Neuronal stem cell (in vitro differentiated cells): ENCODE measurements at regions not wholly inside any gene's neighbourhood (a gene's known extent, or its start where the extent isn't known, plus 50 kb on each side); places are given as distances from the start of the nearest gene placed in this dataset.

ENCODE experiments used
- DNase-seq: peaks from one replicate; pipeline ENCODE4 v3.0.0-alpha.2; 2013; ENCODE audit warnings: low spot score
- H2AFZ ChIP-seq: one replicate; pipeline ENCODE4 v1.6.1; 2013; ENCODE audit warnings: mild to moderate bottlenecking, low read length, inconsistent platforms
- H2AK5ac ChIP-seq: 2 replicates; pipeline ENCODE4 v1.6.1; 2013; ENCODE audit warnings: low read depth, mild to moderate bottlenecking, inconsistent platforms, low read length, moderate library complexity, mixed read lengths
- H2BK120ac ChIP-seq: 2 replicates; pipeline ENCODE4 v1.6.1; 2013; ENCODE audit warnings: low read depth, mild to moderate bottlenecking, inconsistent platforms, low read length, moderate library complexity, mixed read lengths
- H2BK12ac ChIP-seq: one replicate; pipeline ENCODE4 v1.6.1; 2013; ENCODE audit warnings: low read length, inconsistent platforms
- H2BK15ac ChIP-seq: 2 replicates; pipeline ENCODE4 v1.6.1; 2013; ENCODE audit warnings: mild to moderate bottlenecking, low read length, inconsistent platforms, mixed read lengths
- H2BK5ac ChIP-seq: one replicate; pipeline ENCODE4 v1.6.1; 2013; ENCODE audit warnings: inconsistent platforms, mild to moderate bottlenecking, low read length, moderate library complexity
- H3K14ac ChIP-seq: one replicate; pipeline ENCODE4 v1.6.1; 2013; ENCODE audit warnings: low read length, inconsistent platforms
- H3K18ac ChIP-seq: 2 replicates; pipeline ENCODE4 v1.6.1; 2013; ENCODE audit warnings: low read length, inconsistent platforms
- H3K23ac ChIP-seq: 2 replicates; pipeline ENCODE4 v1.6.1; 2013; ENCODE audit warnings: low read depth, mild to moderate bottlenecking, mixed read lengths, low read length, inconsistent platforms; ENCODE audit not compliant: poor library complexity
- H3K27ac ChIP-seq: replicated peaks from 3 replicates; pipeline ENCODE4 v1.5.1; 2013; ENCODE audit warnings: low read length, inconsistent platforms
- H3K27me3 ChIP-seq, 3 experiments: 2 replicates each; pipeline ENCODE4 v1.6.1; 2013; ENCODE audit warnings: low read length in 3 of 3, mild to moderate bottlenecking in 2 of 3, inconsistent platforms in 1 of 3, low read depth in 1 of 3, mixed read lengths in 1 of 3, moderate library complexity in 1 of 3; ENCODE audit not compliant: control insufficient read depth in 3 of 3, insufficient read depth in 3 of 3
- H3K36me3 ChIP-seq, 2 donors: replicated peaks in 1 of 2; 2 replicates each; pipeline ENCODE4 v1.6.1; 2013; ENCODE audit warnings: low read length in 2 of 2; ENCODE audit not compliant: control insufficient read depth in 2 of 2, insufficient read depth in 2 of 2
- H3K4ac ChIP-seq: 2 replicates; pipeline ENCODE4 v1.6.1; 2013; ENCODE audit warnings: inconsistent platforms, mild to moderate bottlenecking, low read length, moderate library complexity
- H3K4me1 ChIP-seq, 2 donors: 1 replicate in 1 of 2; 2 replicates in 1 of 2; pipeline ENCODE4 v1.6.1; 2013; ENCODE audit warnings: low read length in 2 of 2, low read depth in 1 of 2; ENCODE audit not compliant: control insufficient read depth in 2 of 2, insufficient read depth in 1 of 2
- H3K4me2 ChIP-seq: one replicate; pipeline ENCODE4 v1.6.1; 2013; ENCODE audit warnings: mild to moderate bottlenecking, low read length, inconsistent platforms; ENCODE audit not compliant: insufficient read depth, poor library complexity, severe bottlenecking
- H3K4me3 ChIP-seq, 2 donors: 2 replicates each; pipeline ENCODE4 v1.5.1; 2013; ENCODE audit warnings: low read length in 2 of 2, mild to moderate bottlenecking in 2 of 2, inconsistent platforms in 1 of 2, moderate library complexity in 1 of 2
- H3K79me1 ChIP-seq: one replicate; pipeline ENCODE4 v1.6.1; 2013; ENCODE audit warnings: low read depth, mild to moderate bottlenecking, inconsistent platforms, low read length, moderate library complexity
- H3K9ac ChIP-seq: one replicate; pipeline ENCODE4 v1.6.1; 2013; ENCODE audit warnings: mild to moderate bottlenecking, low read depth, low read length, inconsistent platforms; ENCODE audit not compliant: poor library complexity
- H3K9me3 ChIP-seq, 2 donors: replicated peaks in 1 of 2; 2 replicates each; pipeline versions ENCODE3 to v1.6.1; 2013; ENCODE audit warnings: low read length in 2 of 2, mild to moderate bottlenecking in 2 of 2, inconsistent platforms in 1 of 2, low read depth in 1 of 2, mixed read lengths in 1 of 2, moderate library complexity in 1 of 2; ENCODE audit not compliant: control insufficient read depth in 2 of 2, insufficient read depth in 1 of 2
- H4K8ac ChIP-seq: one replicate; pipeline ENCODE4 v1.6.1; 2013; ENCODE audit warnings: low read depth, mild to moderate bottlenecking, inconsistent platforms, low read length, moderate library complexity
- H4K91ac ChIP-seq: one replicate; pipeline ENCODE4 v1.6.1; 2013; ENCODE audit warnings: low read length, low read depth, mild to moderate bottlenecking, inconsistent platforms; ENCODE audit not compliant: poor library complexity
- WGBS, 2 donors: extraction: QIAGEN DNeasy Blood & Tissue Kit; methylation state at CpG; one replicate each; pipeline ENCODE4 v1.1.7; 2013; ENCODE audit warnings: missing lambda C conversion rate in 2 of 2, mixed read lengths in 1 of 2; ENCODE audit not compliant: insufficient read length in 2 of 2, insufficient replicate concordance in 1 of 2; ENCODE audit errors: extremely low coverage in 2 of 2; 5-methylcytosine and 5-hydroxymethylcytosine counted together

DNA sequence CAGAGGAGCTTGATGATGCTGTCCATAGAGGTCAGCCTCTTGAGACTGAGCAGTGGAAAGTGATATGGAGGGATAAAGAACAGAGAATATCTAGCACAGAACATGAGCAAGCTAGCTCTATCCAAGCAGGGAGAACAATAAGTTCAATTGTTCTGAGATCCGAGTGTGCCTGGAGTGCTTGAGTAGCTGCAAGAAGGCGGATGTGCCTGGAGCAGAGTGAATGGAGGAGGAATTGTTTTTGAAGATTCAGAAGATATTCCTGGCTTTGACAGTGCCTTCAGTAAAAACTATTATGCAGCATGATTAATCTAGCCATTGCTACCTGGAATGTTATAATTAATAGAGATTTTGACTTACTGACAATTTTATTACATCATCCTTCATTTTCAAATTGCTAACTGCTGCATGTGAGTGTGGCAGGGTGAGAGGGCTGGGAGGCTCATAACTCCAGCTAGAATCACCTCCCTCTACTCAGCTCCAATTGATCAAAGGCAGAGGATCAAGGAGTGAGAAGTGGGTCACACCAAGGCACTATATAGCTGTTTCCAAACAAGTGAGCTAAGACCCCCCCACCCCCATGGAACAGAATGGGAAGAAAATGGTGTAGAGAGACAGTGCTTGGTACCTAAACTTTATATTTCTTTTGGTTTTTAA, 302.8 kb downstream of the ADRA2A start:
- Histone ChIP-seq H3K4ac (no peak overlapping the region), H3K27me3 (no peaks in the 10 kb centered on the region), H3K27ac (no peak overlapping the region), H2BK12ac (no peak overlapping the region), H3K79me1 (no peaks in the 10 kb centered on the region), H3K23ac (no peak overlapping the region), H3K4me1 (no peaks in the 10 kb centered on the region), H2AFZ (no peak overlapping the region), H2BK5ac (no peak overlapping the region), H3K14ac (no peak overlapping the region), H2AK5ac (no peak overlapping the region), H3K4me3 (no peak overlapping the region), H2BK15ac (no peak overlapping the region), H2BK120ac (no peak overlapping the region), H4K91ac (no peak overlapping the region), H3K18ac (no peak overlapping the region), H3K4me2 (no peak overlapping the region), H3K36me3 (no peaks in the 10 kb centered on the region), H3K9me3 (no peaks in the 10 kb centered on the region), H3K9ac (no peak overlapping the region), H4K8ac (no peak overlapping the region)
- DNase-seq = no peak
- WGBS, 2 donors = no CpG with 5 or more reads among the region's 2 CpGs

DNA sequence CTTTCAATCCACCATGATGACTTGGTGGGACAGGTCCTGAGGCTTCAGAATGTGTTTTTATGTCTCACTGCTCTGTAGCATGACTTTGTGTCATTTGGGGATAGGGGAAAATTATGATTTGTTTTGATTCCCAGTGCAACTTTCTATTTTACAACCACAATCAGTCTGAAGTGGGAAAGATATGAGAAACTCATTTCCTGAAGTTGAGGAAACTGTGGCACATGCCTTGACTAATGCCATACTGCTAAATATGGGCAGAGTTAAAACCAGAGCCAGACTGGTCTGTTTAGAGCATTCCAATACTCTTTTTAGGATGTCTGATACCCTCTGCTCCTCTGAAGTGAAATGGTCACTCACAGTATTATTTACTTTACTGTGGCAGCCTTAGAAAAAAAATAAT, 307.7 kb downstream of the ADRA2A start:
- Histone ChIP-seq H2BK12ac (no peak overlapping the region), H3K4me3 (no peak overlapping the region)

DNA sequence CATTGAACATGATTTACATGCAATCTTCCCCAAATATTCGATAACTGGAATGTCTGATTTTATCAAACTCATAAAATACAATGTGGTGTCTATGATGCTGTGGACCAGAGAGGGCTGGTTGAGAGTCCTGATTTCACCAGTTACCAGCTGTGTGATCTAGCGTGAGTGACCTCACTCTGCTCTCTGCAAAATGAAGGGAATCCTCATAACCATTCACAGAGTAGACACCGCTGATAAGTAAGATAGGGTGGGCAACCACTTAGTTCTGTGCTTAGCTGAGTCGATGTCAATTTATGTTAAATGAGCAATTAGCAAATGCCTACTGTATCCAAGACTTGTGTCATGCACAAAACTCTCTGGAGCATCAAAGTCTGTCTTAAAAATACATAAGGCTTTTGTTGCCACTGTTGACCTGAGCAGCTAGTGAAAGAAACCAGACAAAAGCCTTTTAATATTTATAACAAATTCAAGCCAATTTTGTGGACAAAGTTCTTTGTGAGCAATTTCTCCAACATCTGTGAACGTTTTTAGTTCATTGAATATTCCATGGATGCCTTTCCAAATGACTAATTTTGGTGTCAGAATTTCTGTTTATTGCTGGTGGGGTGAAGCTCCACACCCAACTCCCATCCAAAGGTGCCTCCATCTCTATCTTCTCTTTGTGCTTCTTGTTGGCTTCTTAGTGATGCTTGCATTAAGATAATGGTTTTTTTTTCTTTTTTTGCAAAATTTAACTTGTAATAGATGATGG, 314.2 kb downstream of the ADRA2A start:
- no peak overlapping the region for H2BK15ac ChIP-seq
- no peak overlapping the region for H4K8ac ChIP-seq
- H3K36me3 ChIP-seq = no peaks in the 10 kb centered on the region
- no peaks in the 10 kb centered on the region for H3K4me1 ChIP-seq
- no peak for DNase-seq
- no peak overlapping the region for H3K27ac ChIP-seq
- H3K79me1 ChIP-seq = no peaks in the 10 kb centered on the region
- H3K18ac ChIP-seq = no peak overlapping the region
- H3K27me3 ChIP-seq = no peaks in the 10 kb centered on the region
- no peak overlapping the region for H3K14ac ChIP-seq
- H3K9me3 ChIP-seq = no peaks in the 10 kb centered on the region
- no peak overlapping the region for H4K91ac ChIP-seq
- no peak overlapping the region for H2AFZ ChIP-seq
- no peak overlapping the region for H3K4me2 ChIP-seq
- H3K4me3 ChIP-seq = no peak overlapping the region
- no peak overlapping the region for H2AK5ac ChIP-seq
- no CpG with 5 or more reads among the region's 5 CpGs for WGBS, 2 donors
- no peak overlapping the region for H3K4ac ChIP-seq
- H3K23ac ChIP-seq = no peak overlapping the region
- no peak overlapping the region for H2BK5ac ChIP-seq
- no peak overlapping the region for H2BK120ac ChIP-seq
- H3K9ac ChIP-seq = no peak overlapping the region
- H2BK12ac ChIP-seq = no peak overlapping the region

More for the DNA sequence above, 307.7 kb downstream of the ADRA2A start:
- no peaks in the 10 kb centered on the region for H3K79me1 ChIP-seq
- H2AFZ ChIP-seq = no peak overlapping the region
- no peak overlapping the region for H3K23ac ChIP-seq
- H3K9ac ChIP-seq = no peak overlapping the region
- H4K91ac ChIP-seq = no peak overlapping the region
- no peaks in the 10 kb centered on the region for H3K9me3 ChIP-seq
- no peaks in the 10 kb centered on the region for H3K36me3 ChIP-seq
- no peaks in the 10 kb centered on the region for H3K4me1 ChIP-seq
- no peak overlapping the region for H3K14ac ChIP-seq
- H3K27ac ChIP-seq = no peak overlapping the region
- DNase-seq = no peak
- H2BK5ac ChIP-seq = no peak overlapping the region
- no peak overlapping the region for H4K8ac ChIP-seq
- no peak overlapping the region for H3K4ac ChIP-seq
- no peak overlapping the region for H3K4me2 ChIP-seq
- H2BK15ac ChIP-seq = no peak overlapping the region
- no peak overlapping the region for H2AK5ac ChIP-seq
- no peak overlapping the region for H3K18ac ChIP-seq
- no peaks in the 10 kb centered on the region for H3K27me3 ChIP-seq
- H2BK120ac ChIP-seq = no peak overlapping the region

DNA sequence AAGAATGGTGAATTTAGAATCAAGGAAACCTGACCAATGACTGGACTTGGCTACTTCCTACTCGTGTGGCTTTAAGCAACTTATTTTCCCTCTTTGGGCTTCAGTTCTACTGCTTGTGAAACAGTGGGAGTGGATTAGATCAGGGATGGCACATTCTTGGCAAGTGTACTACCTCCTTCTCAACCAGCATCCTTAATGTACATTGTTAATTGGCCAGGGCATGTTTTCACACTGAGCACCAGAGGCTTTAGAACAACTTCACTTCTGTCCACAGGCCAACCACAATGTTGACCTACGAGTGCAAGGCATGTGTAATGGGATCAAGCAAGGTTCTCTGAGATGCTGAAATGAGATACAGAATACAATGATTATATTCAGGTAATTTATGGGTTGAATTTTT, 315.3 kb downstream of the ADRA2A start:
- no CpG with 5 or more reads among the region's 2 CpGs for WGBS, 2 donors
- H2BK15ac ChIP-seq = no peak overlapping the region
- no peak overlapping the region for H3K14ac ChIP-seq
- no peak overlapping the region for H4K8ac ChIP-seq
- H3K4me2 ChIP-seq = no peak overlapping the region
- H3K27me3 ChIP-seq = no peaks in the 10 kb centered on the region
- no peak overlapping the region for H3K27ac ChIP-seq
- DNase-seq = no peak
- H3K9me3 ChIP-seq = no peaks in the 10 kb centered on the region
- H4K91ac ChIP-seq = no peak overlapping the region
- H3K23ac ChIP-seq = no peak overlapping the region
- H3K4me1 ChIP-seq = no peaks in the 10 kb centered on the region
- no peak overlapping the region for H3K9ac ChIP-seq
- H2BK12ac ChIP-seq = no peak overlapping the region
- H2BK5ac ChIP-seq = no peak overlapping the region
- no peak overlapping the region for H2AK5ac ChIP-seq
- no peak overlapping the region for H2BK120ac ChIP-seq
- no peaks in the 10 kb centered on the region for H3K36me3 ChIP-seq
- no peaks in the 10 kb centered on the region for H3K79me1 ChIP-seq
- H3K4ac ChIP-seq = no peak overlapping the region
- no peak overlapping the region for H2AFZ ChIP-seq
- no peak overlapping the region for H3K4me3 ChIP-seq
- H3K18ac ChIP-seq = no peak overlapping the region
